ENCODE measurements at regions not wholly inside any gene's neighbourhood (a gene's known extent, or its start where the extent isn't known, plus 50 kb on each side); places are given as distances from the start of the nearest gene placed in this dataset.

DNA sequence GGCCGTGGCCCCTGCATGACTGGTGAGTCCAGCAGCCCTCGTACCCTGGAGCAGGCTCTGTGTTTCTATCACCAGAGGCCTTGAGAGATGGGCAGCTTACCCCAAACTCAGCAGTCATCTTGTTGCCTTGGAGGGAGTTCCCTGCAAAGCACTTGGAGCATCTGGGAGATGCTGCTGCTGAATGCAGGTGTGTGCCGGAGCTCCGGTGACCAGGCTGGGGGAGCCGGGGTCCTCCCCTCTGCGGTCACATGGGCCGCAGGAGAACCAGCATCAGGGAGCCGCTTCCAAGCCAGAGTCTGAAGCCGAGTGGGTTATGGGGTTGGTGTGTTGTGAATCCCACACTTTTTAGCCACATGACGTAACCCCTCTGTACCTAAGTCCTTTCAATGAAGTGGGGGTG is 82.8 kb downstream of the TEX29 start:
- Histone ChIP-seq H3K4me3 (ENCODE audit: low read length) (no peak overlapping the region), H3K9ac (ENCODE audit: low read length) (no peak overlapping the region), H3K4me1 (ENCODE audit: control insufficient read depth, insufficient read depth, low read length) (no peaks in the 10 kb centered on the region), H3K9me3 (ENCODE audit: control insufficient read depth, low read length) (no peaks in the 10 kb centered on the region), H3K27me3 (ENCODE audit: control insufficient read depth, insufficient read depth, low read length) (no peaks in the 10 kb centered on the region), H3K36me3 (ENCODE audit: control insufficient read depth, insufficient read depth, low read length) (no peaks in the 10 kb centered on the region)

DNA sequence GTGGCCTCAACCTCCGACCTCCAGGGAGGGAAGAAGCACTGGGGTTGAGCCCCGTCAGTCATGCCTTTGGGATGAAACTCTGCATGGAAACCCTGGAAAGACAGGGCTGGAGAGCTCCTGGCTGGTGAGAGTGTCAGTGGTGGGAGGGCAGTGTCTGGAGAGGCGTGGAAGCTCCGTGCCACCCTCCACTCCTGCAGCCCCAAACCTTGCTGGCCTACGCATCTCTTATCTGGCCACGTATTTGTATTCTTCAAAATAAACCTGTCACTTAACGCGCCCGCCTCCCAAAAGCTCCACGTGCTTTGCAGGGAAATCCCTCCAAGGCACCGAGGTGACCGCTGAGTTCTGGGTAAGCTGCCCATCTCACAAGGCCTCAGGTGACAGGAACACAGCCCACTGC is 84.3 kb downstream of the TEX29 start:
- no peak overlapping the region for H3K4me3 ChIP-seq (ENCODE audit: low read length)

DNA sequence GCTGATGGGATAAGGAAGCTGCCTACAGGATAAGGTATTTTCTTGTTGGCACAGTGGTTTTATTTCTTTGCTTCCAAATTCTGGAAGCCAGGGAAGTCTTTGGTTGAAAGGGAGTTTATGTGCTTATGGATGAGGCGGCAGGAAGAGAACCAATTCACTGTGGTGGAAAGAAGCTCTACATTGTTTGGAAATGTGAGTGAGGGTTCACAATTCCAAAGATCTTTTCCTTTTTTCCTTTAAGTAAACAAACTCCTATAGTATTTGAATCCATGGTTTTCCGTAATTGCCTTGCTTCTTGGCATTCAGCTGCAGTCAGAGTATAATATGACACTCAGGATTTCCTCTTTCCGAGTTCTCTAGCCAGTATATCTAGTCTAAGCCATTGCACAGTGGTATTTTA is 86.2 kb downstream of the TEX29 start:
- Histone ChIP-seq H3K27me3 (ENCODE audit: control insufficient read depth, insufficient read depth, low read length) (peaks cover 20% of the 10 kb centered on the region), H3K36me3 (ENCODE audit: control insufficient read depth, insufficient read depth, low read length) (no peaks in the 10 kb centered on the region), H3K9ac (ENCODE audit: low read length) (no peak overlapping the region), H3K9me3 (ENCODE audit: control insufficient read depth, low read length) (no peaks in the 10 kb centered on the region), H3K4me3 (ENCODE audit: low read length) (no peak overlapping the region), H3K4me1 (ENCODE audit: control insufficient read depth, insufficient read depth, low read length) (no peaks in the 10 kb centered on the region)

More for the DNA sequence above, 84.3 kb downstream of the TEX29 start:
- peaks cover 5% of the 10 kb centered on the region for H3K27me3 ChIP-seq (ENCODE audit: control insufficient read depth, insufficient read depth, low read length)
- no peaks in the 10 kb centered on the region for H3K9me3 ChIP-seq (ENCODE audit: control insufficient read depth, low read length)
- H3K36me3 ChIP-seq (ENCODE audit: control insufficient read depth, insufficient read depth, low read length), result no peaks in the 10 kb centered on the region
- no peak overlapping the region for H3K9ac ChIP-seq (ENCODE audit: low read length)
- no peaks in the 10 kb centered on the region for H3K4me1 ChIP-seq (ENCODE audit: control insufficient read depth, insufficient read depth, low read length)

DNA sequence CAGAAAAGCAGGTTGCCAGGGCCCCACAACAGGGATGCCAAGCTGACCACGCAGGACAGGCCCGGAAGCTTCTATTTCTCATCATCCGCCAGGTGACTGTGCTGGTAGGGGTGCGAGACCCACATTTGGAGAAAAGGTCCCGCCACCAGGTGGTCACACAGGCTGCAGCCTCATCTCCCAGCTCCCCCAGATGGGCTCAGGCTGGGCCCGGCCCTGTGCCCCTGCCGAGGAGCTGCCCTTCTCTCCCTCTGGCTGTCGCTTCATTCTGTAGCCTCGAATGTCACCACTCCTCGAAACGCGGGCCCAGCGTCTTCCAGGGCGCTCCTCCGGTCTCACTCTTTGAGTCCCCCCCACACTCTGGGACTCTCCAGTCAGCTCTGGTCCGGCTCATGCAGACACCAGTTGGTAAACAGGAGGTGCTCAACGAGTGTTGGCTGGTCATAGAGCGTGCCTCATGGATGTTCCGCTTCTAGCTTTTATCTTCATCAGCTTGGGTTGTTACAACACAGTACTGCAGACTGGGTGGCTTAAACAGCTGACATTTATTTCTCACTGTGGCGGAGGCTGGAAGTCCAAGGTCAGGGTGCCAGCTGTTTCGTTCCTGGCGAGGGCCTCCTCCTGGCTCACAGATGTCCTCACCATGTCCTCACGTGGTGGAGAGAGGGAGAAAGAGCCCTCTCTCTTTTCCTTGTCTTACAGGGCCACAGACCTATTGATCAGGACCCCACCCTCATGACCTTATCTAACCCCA is 87.1 kb downstream of the TEX29 start:
- no peaks in the 10 kb centered on the region for H3K4me1 ChIP-seq (ENCODE audit: control insufficient read depth, insufficient read depth, low read length)
- peaks cover 23% of the 10 kb centered on the region for H3K27me3 ChIP-seq (ENCODE audit: control insufficient read depth, insufficient read depth, low read length)
- H3K9me3 ChIP-seq (ENCODE audit: control insufficient read depth, low read length), result no peaks in the 10 kb centered on the region
- H3K4me3 ChIP-seq (ENCODE audit: low read length), result no peak overlapping the region
- no peaks in the 10 kb centered on the region for H3K36me3 ChIP-seq (ENCODE audit: control insufficient read depth, insufficient read depth, low read length)
- no peak overlapping the region for H3K9ac ChIP-seq (ENCODE audit: low read length)

DNA sequence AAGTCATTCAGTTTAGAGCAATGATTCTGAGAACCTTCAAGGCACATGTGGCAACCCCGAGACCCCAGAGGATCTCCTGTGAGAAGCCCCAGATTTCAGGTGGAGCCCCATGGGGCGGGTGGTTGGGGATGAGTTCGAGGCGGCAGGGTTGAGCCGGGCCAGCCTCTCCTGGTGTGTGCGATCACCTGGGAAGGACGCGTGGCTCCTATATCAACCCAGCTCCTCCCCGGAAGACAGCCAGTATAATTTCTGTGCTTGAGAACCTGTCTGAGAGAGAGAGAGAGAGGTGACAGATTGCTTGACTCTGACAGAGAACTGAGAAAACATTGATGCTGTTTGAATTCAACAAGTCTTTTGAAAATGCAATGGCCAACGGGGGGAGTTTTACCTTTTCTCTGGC is 89.0 kb downstream of the TEX29 start:
- Histone ChIP-seq H3K4me3 (ENCODE audit: low read length) (no peak overlapping the region), H3K9me3 (ENCODE audit: control insufficient read depth, low read length) (no peaks in the 10 kb centered on the region), H3K9ac (ENCODE audit: low read length) (no peak overlapping the region), H3K27me3 (ENCODE audit: control insufficient read depth, insufficient read depth, low read length) (peaks cover 23% of the 10 kb centered on the region), H3K4me1 (ENCODE audit: control insufficient read depth, insufficient read depth, low read length) (no peaks in the 10 kb centered on the region), H3K36me3 (ENCODE audit: control insufficient read depth, insufficient read depth, low read length) (no peaks in the 10 kb centered on the region)

DNA sequence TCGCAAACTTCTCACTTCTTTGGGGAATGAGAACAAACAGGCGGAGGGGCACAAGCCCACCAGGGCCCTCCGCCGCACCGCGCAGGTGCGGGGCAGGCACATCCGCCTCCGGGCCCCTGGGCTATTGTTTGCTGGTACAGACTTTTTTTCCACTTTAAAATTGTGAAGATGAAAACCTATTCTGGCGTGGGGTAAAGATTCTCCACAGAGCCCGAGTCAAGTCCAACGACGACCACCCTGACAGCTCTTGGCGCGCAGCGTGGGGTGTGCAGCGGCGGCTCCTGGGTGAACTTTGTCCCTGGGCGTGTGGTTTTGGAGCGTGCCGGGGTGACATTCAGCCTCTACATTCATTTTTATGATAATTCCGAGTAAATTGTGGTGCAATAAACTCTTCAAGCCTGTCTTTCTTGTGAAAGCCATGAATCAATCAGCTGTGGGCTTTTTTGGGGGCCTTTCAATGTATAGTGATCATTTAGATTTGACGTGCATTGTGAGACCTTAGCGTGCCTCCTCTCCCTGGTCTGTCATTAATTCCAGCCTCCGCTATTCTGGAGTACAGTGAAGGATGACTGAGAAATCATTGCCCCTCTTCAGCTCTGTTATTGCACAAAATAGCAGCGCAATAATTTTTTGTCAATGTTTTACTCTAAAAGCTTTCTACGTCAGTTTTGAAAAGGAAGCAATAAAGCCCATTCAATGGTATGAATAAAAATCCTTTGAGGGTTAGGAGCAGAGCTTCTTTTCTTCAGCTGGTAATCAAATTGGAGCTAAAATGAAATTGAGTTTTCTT is 90.0 kb downstream of the TEX29 start:
- Histone ChIP-seq H3K4me3 (ENCODE audit: low read length) (no peak overlapping the region), H3K9me3 (ENCODE audit: control insufficient read depth, low read length) (no peaks in the 10 kb centered on the region), H3K27me3 (ENCODE audit: control insufficient read depth, insufficient read depth, low read length) (peaks cover 23% of the 10 kb centered on the region), H3K9ac (ENCODE audit: low read length) (no peak overlapping the region), H3K36me3 (ENCODE audit: control insufficient read depth, insufficient read depth, low read length) (no peaks in the 10 kb centered on the region), H3K4me1 (ENCODE audit: control insufficient read depth, insufficient read depth, low read length) (no peaks in the 10 kb centered on the region)

DNA sequence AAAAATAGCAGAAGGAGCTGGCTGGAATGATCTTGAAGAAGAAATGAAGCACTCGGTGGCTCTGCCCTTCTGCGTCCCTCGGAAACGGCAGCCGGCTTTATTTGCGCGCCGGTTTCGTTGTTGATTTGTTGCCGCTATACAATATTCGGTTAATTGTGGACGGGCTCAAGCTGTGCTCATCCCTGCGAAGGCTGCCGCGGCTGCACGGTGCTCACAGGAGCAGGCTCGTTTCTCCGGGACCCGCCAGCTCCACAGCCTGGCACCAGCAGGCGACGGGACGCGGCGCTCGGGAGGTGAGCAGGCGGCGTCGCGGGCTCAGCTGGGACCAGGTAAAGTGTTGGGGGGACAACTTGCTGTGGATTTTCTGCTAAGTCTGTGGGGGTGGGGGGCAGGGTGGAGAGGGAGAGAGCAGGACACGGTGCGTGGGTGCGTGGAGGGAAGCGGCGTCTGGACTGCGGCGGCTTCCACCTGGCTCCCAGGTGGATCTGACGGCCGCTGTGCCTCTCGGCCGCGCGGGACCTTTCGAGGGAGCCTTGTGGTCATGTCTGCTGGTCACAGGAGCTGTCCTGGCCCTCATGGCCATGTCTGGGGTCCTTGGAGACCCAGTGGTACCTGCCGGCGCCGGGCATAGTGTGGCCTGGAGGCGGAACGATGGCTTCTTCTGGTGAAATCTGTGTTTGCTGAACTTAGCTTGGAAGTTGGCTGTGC is 90.9 kb downstream of the TEX29 start:
- no peaks in the 10 kb centered on the region for H3K9me3 ChIP-seq (ENCODE audit: control insufficient read depth, low read length)
- H3K9ac ChIP-seq (ENCODE audit: low read length), result no peak overlapping the region
- H3K36me3 ChIP-seq (ENCODE audit: control insufficient read depth, insufficient read depth, low read length), result no peaks in the 10 kb centered on the region
- no peaks in the 10 kb centered on the region for H3K4me1 ChIP-seq (ENCODE audit: control insufficient read depth, insufficient read depth, low read length)
- no peak overlapping the region for H3K4me3 ChIP-seq (ENCODE audit: low read length)
- peaks cover 23% of the 10 kb centered on the region for H3K27me3 ChIP-seq (ENCODE audit: control insufficient read depth, insufficient read depth, low read length)

DNA sequence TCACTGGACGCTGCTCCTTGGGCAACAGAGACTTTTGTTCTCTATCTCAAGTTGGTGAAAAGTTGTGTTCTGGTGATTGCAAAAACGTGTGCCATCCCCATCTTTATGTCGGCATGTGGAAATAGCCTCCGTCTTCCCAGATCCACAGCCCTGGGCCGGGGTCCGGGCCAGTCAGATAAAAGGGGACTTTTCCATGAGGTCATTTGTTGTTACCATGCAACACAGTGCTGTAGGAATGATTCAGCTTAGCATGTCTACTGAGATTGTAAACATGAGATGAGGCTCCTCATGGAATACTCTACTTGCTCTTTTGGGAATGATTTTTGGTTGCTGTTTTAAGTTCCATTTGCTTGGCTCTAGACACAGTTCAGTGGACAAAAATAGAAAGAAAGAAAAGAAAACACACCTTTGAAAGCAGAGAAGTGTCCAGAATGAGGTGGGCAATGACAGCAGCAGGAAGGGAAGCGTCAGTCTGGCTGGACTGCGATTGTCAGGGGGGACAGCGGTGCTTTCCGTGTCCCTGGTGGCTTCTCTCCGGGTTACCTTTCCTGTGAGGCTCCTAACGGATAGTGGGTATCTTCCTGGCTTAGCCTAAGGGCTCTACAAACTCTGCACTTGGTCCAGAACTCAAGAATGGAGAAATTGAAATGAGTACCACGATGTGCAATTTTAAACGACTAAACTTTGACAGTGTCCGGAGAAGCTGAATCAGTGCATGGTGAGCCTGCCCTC is 91.6 kb downstream of the TEX29 start:
- Histone ChIP-seq H3K36me3 (ENCODE audit: control insufficient read depth, insufficient read depth, low read length) (no peaks in the 10 kb centered on the region), H3K4me3 (ENCODE audit: low read length) (no peak overlapping the region), H3K9ac (ENCODE audit: low read length) (no peak overlapping the region), H3K27me3 (ENCODE audit: control insufficient read depth, insufficient read depth, low read length) (peaks cover 23% of the 10 kb centered on the region), H3K4me1 (ENCODE audit: control insufficient read depth, insufficient read depth, low read length) (no peaks in the 10 kb centered on the region), H3K9me3 (ENCODE audit: control insufficient read depth, low read length) (no peaks in the 10 kb centered on the region)

DNA sequence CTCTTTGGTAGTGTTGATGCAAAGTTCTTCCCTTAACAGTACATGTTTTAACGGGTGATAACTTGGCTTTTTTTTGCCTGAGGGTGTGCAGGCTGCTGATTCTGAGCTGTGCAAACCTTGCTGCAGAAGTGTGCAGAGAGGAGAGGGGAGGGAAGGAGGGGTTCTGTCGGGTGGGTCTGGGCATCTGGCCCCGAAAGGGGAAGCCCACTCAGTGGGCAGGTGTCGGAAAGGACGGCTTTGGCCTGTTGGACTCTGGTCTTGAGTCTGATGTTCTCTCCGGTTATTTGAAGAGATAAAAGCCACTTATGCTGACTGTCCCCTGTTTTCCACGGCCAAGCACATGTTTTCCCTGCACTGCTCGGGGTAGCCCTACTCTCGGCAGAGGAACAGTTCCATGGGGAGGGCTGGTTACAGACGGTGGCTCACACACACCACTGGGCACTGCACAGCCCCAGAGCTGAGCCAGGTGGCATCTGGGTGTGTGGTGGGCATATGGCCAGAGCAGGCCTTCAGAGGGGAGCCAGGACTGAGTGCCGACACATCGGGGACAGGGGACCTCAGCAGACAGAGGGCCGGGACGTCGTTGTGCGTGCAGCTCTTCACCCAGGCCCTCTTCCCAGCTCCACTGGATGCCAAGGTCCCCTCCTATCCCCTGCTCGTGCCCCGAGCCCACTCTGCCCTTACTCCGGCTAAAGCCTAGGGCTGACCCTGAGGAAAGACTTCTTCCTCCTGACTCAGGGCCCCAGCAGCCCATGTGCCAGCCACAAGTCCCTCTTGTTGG is 93.2 kb downstream of the TEX29 start:
- Histone ChIP-seq H3K36me3 (ENCODE audit: control insufficient read depth, insufficient read depth, low read length) (no peaks in the 10 kb centered on the region), H3K9ac (ENCODE audit: low read length) (no peak overlapping the region), H3K9me3 (ENCODE audit: control insufficient read depth, low read length) (no peaks in the 10 kb centered on the region), H3K4me1 (ENCODE audit: control insufficient read depth, insufficient read depth, low read length) (no peaks in the 10 kb centered on the region), H3K4me3 (ENCODE audit: low read length) (no peak overlapping the region), H3K27me3 (ENCODE audit: control insufficient read depth, insufficient read depth, low read length) (peaks cover 23% of the 10 kb centered on the region)

DNA sequence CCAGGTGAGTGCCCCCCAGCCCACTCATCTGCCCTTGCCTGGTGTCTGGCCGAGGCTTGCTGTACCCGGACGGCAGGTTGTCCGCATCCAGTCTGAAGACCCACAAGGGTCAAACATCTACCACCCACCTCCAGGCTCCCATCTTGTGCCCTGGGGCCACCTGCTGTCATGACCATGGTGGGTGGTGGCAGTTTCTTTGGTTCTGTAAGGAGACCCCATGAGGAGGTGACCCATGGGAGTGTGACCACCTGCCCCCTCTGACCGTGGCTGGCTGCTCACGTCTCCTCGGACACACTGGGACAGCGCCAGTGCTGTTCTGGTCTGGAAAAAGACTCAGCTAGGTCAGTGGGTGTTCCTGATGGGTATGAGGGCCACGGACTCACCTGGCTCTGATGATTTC is 93.9 kb downstream of the TEX29 start:
- no peak overlapping the region for H3K4me3 ChIP-seq (ENCODE audit: low read length)
- no peaks in the 10 kb centered on the region for H3K9me3 ChIP-seq (ENCODE audit: control insufficient read depth, low read length)
- peaks cover 23% of the 10 kb centered on the region for H3K27me3 ChIP-seq (ENCODE audit: control insufficient read depth, insufficient read depth, low read length)
- no peaks in the 10 kb centered on the region for H3K36me3 ChIP-seq (ENCODE audit: control insufficient read depth, insufficient read depth, low read length)
- no peak overlapping the region for H3K9ac ChIP-seq (ENCODE audit: low read length)
- no peaks in the 10 kb centered on the region for H3K4me1 ChIP-seq (ENCODE audit: control insufficient read depth, insufficient read depth, low read length)

DNA sequence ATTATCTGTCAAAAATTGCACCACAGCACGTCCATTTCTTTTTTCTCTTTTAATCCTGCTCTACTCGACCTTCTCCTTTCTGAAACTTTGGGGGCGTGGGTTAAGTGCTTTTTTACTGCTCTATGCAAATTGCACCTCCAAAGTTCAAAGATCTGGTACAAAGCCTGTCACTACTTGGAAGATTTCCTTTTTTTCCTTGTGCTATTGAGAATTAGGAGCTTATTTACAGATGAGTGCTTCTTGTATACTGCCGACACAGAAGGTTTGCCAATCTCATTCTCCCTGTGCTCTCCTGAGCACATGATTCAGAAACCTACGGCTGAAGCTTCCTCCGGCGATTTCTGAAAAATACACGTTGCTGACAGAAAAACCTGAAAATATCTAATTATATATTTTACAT is 94.8 kb downstream of the TEX29 start:
- Histone ChIP-seq H3K4me3 (ENCODE audit: low read length) (no peak overlapping the region), H3K4me1 (ENCODE audit: control insufficient read depth, insufficient read depth, low read length) (no peaks in the 10 kb centered on the region), H3K9me3 (ENCODE audit: control insufficient read depth, low read length) (no peaks in the 10 kb centered on the region), H3K36me3 (ENCODE audit: control insufficient read depth, insufficient read depth, low read length) (no peaks in the 10 kb centered on the region), H3K27me3 (ENCODE audit: control insufficient read depth, insufficient read depth, low read length) (peaks cover 16% of the 10 kb centered on the region), H3K9ac (ENCODE audit: low read length) (no peak overlapping the region)
